HG03354 (cell line): ENCODE measurements at regions not wholly inside any gene's neighbourhood (a gene's known extent, or its start where the extent isn't known, plus 50 kb on each side); places are given as distances from the start of the nearest gene placed in this dataset.
A peak's percentile ranks its signal among the peaks of the same experiment; 100 is the strongest.
"Not testable (repeated sequence)": the region's sequence is repeated elsewhere in the genome, so short reads cannot be mapped to it uniquely, and the experiment has no call there.

Source experiments
- ATAC-seq: cut with Tn5 transposase; IDR thresholded peaks from one replicate; pipeline ENCODE4 v1.9.1; 2021; ENCODE audit warnings: mild to moderate bottlenecking; ENCODE audit not compliant: unreplicated experiment, poor library complexity, severe bottlenecking

DNA sequence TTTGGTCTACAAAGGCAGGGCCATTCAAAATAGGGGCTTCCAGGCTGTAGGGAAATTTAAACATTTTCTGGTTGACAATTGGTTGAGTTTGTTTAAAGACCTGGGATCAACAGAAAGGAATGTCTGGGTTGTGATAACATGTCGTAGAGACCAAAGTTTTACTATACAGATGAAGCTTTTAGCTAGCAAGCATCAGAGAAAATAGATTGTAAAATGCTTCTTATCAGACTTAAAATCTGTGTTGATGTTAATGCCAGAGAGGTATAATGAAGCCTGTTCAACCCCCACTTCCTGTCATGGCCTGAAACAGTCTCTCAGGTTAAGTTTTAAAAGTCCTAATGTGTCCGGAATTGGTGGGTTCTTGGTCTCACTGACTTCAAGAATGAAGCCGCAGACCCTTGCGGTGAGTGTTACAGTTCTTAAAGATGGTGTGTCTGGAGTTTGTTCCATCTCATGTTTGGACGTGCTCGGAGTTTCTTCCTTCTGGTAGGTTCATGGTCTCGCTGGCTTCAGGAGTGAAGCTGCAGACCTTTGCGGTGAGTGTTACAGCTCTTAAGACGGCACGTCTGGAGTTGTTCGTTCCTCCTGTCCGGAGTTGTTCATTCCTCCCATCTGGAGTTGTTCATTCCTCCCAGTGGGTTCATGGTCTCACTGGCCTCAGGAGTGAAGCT lies 86.5 kb upstream of the HMCN1 start:
- not testable (repeated sequence) for ATAC-seq

DNA sequence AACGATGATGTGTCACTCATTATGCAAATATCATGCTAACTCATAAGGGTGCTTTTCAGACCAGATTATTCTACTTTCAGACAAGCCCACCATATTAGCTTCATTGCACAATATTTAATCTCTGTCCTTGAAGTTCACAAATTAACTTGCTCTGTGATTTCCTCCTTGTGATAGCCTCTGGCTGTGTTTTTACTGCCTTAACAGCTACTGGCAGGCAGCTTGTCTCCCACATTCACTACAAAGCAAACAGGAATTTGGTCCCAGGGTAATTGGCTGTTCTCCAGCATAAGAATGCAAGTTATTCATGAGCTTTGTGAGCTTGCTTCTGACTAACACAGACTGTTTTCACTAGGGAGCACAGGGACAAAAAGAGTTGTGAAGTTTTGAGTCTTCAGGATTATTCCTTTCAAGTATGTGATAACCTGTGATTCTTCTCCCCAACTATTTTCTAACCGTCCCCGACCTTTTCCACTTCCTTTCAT lies 87.9 kb upstream of the HMCN1 start:
- peak; percentile 95 for ATAC-seq

DNA sequence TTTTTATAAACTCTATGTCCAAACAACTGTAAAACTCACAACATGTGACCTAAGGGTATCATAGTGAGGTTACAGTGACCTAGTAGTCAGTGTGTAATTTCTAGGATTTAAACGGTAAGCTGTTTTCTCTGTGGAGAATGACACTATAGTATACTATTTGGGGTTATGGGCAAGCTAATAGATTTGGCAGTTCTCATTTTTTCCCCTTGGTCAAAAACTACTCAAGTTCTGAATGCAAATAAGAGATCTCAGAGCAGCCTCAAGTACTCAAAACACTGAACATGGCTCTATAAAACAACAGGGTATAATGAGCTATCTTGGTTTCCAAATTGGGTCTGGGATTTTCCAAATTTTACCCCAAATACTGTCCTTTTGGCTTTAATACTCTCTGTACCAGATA lies 88.5 kb upstream of the HMCN1 start:
- peak; percentile 63 for ATAC-seq

DNA sequence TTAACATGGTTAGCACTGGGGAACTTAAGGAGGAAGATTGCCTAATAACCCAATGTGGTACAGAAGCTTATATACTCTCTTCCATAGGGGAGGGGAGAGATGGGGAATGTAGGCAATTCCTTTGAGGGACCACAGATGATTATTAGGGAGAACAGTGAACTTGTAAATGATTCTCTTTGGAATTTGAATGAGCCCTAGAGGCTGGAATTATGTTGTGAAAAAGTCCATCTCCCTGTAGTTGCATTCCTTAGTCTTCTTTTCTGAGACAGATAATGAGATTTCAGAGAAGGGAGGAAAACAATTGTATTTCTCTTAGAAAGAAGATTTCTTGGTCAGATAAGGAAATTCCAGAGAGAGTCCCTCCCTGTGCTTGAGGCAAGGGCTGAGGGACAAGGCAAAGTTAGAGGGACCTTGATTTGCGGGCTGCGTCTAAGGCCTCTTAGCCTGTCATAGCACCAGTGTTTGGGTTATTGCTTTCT lies 89.0 kb upstream of the HMCN1 start:
- ATAC-seq: no peak

DNA sequence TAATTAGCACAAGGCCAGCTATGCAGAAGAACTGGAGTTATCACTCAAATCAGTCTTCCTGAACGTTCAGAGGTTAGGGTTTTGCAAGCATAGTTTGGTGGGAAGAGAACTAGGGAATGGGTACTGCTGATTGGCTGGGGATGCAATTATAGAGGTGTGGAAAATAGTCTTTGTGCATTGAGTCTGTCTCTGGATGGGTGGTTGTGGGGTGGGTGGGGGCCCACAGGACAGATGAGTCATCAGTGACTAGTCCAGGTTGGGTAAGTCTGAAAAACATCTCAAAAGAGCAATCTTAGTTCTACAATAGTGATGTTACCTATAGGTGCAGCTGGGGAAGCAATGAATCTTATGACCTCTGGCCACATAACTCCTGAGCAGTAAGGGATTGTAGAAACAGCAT lies 89.7 kb upstream of the HMCN1 start:
- ATAC-seq: no peak

DNA sequence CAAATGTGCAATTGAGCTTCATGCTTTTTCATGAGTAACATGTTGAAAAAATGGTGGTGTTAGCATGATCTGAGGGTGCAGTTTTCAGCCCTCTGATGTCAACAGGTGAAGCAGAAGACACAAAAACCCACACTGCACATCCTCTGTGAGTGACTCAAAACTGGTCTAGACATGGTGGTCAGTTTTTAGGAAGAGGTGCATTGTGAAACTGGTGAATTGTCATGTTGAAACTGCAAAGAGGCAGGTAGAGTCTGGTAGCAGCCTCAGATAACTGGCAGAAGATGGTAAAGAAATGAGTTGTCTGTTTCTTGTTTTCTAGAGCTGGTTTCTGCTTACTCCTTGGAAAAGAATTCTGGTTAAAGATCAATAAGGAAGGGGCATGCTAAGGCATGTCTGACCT lies 97.3 kb upstream of the HMCN1 start:
- ATAC-seq: peak; percentile 100

DNA sequence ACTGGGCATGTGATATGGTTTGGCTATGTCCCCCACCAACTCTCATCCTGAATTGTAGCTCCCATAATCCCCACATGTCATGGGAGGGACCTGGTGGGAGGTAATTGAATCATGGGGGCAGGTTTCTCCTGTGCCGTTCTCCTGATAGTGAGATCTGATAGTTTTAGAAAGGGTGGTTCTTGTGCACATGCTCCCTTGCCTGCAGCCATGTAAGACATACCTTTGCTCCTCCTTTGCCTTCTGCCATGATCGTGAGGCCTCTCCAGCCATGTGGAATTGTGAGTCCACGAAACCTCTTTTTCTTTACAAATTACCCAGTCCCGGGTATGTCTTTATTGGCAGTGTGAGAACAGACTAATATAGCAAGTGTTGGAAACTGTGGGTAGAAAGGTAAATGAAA lies 99.5 kb upstream of the HMCN1 start:
- ATAC-seq: no peak

DNA sequence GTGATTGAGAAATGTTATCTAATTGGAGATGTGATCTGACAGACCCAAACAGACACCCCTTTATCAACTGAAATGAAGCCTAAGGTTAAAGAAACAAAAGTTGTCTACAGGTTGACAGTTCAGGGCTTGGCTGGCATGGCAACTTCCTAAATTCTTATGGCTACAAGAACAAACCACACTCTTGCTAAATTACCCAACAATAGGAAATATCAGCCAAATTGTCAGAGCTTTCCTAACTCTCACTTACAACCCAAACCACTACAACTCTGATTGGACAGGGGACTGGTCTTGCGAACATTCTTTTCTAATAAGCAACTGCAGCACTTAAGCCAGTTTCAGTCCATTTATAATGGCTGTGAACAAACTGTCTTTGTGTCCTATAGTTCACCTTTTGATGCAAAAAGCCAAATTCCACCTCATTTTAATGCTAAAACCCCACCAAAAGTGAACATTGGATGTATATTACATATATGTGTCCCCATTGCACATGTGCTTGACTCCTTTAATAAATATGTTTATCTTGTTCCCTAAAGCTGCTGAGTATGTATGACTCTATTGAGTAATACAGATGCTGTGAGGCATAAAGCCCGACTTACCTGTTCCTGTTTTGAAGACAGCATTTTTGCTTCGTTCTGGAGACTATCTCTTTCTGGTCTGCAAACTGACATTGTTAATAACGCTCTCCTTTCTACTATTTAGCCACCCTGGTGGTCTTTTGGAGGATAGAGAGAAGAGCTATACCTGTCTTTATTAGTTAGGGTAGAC lies 101.3 kb upstream of the HMCN1 start:
- ATAC-seq: no peak

DNA sequence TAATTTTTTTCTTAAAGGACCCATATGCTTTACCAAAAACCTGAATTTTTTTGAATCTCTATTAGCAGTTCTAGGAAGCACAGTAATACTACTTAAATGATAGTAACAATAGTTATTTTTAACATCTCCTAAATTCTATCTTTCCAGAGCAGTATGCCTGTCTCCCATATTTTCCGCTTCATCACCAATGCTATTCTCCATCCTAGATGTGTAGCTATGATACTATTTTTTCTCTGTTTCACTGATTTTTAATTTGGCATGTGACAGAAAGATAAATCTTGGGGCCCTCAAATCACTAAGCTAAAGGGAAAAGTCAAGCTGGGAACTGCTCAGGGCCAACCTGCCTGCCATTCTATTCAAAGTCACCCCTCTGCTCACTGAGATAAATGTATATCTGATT lies 102.3 kb upstream of the HMCN1 start:
- ATAC-seq: no peak

DNA sequence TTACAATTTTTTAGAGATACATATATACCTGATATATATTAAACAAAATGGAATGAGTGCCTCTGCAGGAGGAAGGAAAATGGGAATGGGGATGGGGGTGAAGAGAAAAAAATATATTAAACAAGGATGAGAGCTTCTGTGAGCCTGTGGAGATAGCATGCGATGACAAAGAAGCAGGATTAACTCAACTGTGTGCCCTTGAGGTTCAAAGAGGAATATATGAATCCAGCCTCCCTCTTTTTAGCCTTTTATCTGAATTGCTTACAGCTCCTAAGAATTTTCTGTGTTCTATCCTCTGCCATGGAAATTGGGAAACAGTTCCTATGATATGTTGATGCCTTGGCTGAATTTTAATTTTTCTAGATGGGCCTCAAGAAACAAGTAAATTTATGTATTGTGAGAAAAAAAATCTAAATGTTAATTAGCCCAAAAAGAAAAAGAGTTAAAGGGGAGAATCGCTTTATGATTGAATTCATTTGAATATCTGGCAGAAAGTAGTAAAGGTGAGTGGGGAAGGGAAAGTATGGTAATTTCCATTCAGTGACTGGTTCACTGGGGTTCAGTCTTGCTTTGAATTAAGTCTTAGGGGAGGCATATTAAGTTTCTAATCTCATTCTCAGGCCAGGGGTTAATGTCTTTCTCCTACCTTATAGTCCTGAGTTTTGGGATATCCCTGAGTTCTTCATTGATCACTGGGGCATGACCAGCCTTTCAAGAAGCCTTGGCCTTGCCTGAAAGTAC lies 106.3 kb upstream of the HMCN1 start:
- no peak for ATAC-seq

DNA sequence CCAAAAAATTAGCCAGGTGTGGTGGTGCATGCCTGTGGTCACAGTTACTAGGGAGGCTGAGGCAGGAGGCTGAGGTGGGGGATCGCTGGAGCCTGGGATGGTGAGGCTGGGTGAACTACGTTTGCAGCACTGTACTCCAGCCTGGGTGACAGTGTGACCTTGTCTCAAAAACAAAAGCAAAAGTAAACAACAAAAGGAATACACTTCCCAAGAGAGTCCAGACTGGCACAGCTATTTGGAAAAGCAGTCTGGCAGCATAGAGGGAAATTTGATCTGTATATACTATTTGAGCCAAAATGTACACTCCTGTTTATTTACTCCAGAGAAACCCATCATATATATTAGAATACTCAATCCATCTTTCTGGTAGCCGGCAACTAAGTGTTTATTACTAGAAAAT lies 107.0 kb upstream of the HMCN1 start:
- ATAC-seq: no peak

DNA sequence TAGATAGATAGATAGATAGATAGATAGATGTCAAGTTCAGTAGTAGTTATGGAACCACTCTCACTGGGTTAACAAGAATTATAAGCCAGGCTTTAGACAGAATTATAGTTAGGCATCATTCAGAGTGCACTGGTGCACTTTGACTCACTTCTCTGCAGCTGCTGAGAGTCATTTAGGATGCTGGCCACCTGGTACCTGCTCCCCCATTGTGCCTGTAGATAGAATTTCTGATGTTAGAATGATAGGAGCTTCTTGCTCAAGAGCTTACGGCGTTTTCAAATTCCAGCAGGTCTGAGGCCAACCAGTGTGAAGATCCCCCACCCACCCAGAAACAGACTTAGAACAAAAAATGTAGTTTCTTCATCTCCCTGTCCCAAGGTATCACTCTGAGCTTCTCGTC lies 107.8 kb upstream of the HMCN1 start:
- ATAC-seq: no peak

DNA sequence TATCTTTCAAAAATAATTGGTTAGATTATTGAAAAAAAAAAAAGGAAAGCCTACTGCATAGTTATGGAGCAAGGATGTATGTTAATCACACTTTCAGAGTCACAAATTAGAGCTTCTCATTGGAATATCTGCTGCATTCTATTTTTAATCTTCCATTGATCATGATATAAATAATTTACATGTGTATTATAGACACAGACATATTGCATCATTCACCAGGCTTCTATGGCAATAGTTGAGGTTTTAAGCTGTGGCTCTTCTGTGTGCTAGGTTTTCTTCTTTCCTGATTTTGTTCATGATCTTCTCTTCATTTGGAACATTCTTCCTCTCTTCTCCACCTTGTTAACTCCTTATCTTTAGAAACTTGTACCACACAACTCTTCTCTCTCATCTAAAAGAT lies 123.2 kb upstream of the HMCN1 start:
- ATAC-seq: no peak

DNA sequence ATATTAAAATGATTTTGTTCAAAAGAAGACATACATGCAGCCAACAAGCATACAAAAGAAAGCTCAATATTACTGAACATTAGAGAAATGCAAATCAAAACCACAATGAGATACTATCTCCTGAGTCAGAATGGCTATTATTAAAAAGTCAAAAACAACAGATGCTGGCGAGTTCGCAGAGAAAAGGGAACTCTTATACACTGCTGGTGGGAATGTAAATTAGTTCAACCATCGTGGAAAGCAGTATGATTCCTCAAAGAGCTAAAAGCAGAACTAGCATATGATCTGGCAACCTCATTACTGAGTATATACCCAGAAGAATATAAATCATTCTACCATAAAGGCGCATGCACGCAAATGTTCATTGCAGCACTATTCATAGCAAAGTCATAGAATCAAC lies 126.0 kb upstream of the HMCN1 start:
- peak; percentile 73 for ATAC-seq

DNA sequence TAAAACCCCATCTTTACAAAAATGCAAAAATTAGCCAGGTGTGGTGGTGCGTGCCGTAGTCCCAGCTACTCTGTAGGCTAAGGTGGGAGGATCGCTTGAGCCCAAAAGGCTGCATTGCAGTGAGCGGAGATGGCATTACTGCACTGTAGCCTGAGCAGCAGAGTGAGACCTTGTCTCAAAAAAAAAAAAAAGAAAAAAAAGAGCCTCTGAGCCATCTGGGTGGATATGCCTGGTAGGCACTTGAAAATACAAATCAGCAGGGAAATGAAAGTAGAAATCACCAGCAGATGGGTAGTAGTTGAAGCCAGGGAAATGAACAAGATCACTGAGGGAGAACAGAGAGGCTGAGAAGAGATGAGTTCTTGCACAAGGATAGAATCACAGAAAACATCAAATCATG lies 131.0 kb upstream of the HMCN1 start:
- peak; percentile 77 for ATAC-seq

DNA sequence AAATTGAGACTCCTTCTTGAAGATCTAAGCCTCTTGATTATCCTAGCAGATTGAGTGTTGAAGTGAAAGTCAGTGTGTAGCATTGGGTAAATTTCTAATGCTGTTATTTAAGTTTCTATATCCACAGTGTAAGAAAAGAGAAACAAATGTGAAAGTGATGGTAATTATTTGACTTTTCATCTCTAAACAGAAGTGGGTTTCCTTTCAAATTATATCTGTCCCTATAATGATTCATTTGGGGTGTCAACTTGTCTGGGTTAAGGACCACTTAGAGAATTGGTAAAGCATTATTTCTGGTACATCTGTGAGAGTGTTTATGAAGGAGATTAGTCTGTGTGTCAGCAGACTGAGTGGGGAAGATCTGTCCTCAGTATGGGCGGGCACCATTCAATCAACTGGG lies 133.0 kb upstream of the HMCN1 start:
- ATAC-seq: peak; percentile 57

DNA sequence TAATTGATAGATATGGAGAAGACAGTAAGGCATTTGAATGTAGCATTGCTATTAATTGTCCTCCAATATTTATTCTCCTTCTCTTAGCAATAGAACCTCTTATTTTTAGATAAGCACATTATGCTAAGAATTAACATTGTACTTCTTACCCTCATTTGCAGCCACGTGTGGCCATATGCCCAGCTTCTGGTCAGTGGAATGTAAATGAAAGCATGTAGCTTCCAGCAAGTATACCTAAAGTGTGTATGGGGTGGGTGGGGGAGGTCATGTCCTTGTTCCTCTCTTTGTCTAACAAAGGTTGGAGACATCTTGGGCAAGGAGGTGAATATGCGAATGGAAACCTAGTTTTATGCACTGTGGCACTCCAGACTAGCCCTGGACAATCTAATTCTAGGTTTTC lies 133.6 kb upstream of the HMCN1 start:
- no peak for ATAC-seq

DNA sequence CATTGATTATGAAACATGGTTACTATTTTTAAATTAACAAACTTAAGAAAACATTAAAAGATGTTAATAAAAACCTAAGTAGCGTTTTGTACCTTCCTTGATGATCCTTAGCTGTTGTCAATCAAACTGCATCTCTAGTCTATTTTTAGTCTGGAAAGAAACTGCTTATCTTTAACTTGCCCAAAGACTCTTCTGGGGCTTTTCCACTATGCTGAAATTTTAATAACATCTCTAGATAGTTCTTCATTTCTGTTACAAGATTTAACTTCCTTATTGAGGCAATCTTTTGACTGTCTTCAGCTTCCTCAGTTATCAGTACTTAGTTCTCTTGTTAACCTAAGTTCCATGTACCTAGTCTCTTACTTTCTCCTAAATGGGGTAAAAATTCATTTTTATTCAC lies 135.9 kb upstream of the HMCN1 start:
- no peak for ATAC-seq

DNA sequence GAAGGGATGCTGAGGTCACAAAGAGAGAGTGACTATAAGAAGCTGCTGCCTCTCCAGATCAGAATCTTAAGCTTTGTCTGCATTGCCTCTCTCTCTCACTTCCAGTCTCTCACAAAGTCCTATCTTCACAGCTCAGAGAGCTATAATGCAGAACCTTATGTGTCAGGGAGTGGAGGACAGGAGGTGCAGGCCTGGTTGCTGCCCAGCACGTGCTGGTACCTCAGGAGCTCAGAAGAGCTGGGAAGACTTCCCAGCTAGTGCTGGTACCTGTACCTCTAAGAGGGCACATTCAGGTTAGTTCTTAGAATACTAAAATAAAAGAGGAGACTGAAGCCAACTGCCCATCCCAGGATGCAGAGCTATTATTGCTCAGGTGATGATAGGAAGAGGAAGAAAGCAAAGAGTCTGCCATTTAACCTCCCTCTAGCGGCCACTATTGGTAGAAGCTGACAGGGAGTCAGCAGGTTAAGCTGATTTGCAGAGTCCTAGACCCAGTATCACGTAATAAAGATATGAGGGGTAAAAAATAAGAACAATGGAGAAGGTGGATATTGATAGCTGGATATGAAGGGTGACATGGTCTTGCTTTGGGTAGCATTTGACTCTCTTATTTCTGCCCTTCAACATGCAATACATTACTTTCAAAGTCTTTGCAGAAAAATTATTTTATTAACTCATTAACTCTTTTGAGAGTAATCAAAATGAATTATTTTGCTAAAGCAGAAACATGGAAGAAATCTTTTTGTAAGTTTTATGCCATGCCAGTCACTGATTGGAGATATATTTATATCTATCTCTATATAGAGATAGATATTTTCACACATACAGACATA lies 138.1 kb upstream of the HMCN1 start:
- ATAC-seq: peak; percentile 85
